CD4-positive, alpha-beta T cell (primary cell): ENCODE measurements at regions not wholly inside any gene's neighbourhood (a gene's known extent, or its start where the extent isn't known, plus 50 kb on each side); places are given as distances from the start of the nearest gene placed in this dataset.

Experiments used
- ATAC-seq: fragments of 200-7000 bp; cut with Tn5 transposase; one replicate; pipeline ENCODE4 v1.10.0; 2022; ENCODE audit warnings: mild to moderate bottlenecking; ENCODE audit not compliant: poor library complexity
- CTCF ChIA-PET: fragments of 350-600 bp; sonication (Branson Sonifier 250); formaldehyde crosslinking; loops from one replicate; lab custom pipeline; 2021; ENCODE audit warnings: antibody characterized with exemption, inconsistent platforms; lab: Charles Lee
- POLR2A ChIA-PET: fragments of 350-600 bp; sonication (Branson Sonifier 250); formaldehyde crosslinking; loops from one replicate; lab custom pipeline; 2021; ENCODE audit warnings: antibody characterized with exemption, inconsistent platforms; lab: Charles Lee
- DNase-seq, 14 experiments: peaks; one replicate each; pipeline ENCODE4 v3.0.0-alpha.2; 2013 to 2020; ENCODE audit warnings: mixed read lengths in 2 of 14
- H3K27ac ChIP-seq, 2 donors: one replicate each; pipeline versions ENCODE4 v1.5.1 to v1.7.0; 2013; ENCODE audit warnings: low read length in 2 of 2, low read depth in 1 of 2, mild to moderate bottlenecking in 1 of 2
- H3K27me3 ChIP-seq, 2 experiments: 1 replicate in 1 of 2; 2 replicates in 1 of 2; pipeline versions ENCODE4 v1.6.1 to v1.7.0; 2013; ENCODE audit warnings: low read length in 2 of 2, control low read depth in 1 of 2, mild to moderate bottlenecking in 1 of 2, moderate library complexity in 1 of 2; ENCODE audit not compliant: insufficient read depth in 2 of 2, control insufficient read depth in 1 of 2
- H3K36me3 ChIP-seq: one replicate; pipeline ENCODE4 v1.6.1; 2013; ENCODE audit warnings: low read length, control low read depth; ENCODE audit not compliant: insufficient read depth
- H3K4me1 ChIP-seq: one replicate; pipeline ENCODE4 v1.6.1; 2013; ENCODE audit warnings: low read length, control low read depth; ENCODE audit not compliant: insufficient read depth
- H3K4me3 ChIP-seq: one replicate; pipeline ENCODE4 v1.5.1; 2013; ENCODE audit warnings: mild to moderate bottlenecking, low read length, moderate library complexity
- H3K9me3 ChIP-seq, 2 experiments: 1 replicate in 1 of 2; 2 replicates in 1 of 2; pipeline versions ENCODE4 v1.6.1 to v1.7.0; 2013; ENCODE audit warnings: low read length in 2 of 2, mild to moderate bottlenecking in 2 of 2, control low read depth in 1 of 2, moderate library complexity in 1 of 2; ENCODE audit not compliant: control insufficient read depth in 1 of 2, insufficient read depth in 1 of 2
- H3K27ac Mint-ChIP-seq: one replicate; pipeline ENCODE4 v1.8.0; 2020; ENCODE audit warnings: mixed read lengths
- H3K27me3 Mint-ChIP-seq: one replicate; pipeline ENCODE4 v1.8.0; 2021; ENCODE audit warnings: mixed read lengths
- H3K36me3 Mint-ChIP-seq: one replicate; pipeline ENCODE4 v1.8.0; 2021; ENCODE audit warnings: low read depth, mixed read lengths
- H3K4me1 Mint-ChIP-seq: one replicate; pipeline ENCODE4 v1.8.0; 2021; ENCODE audit warnings: low read depth, mixed read lengths
- H3K4me3 Mint-ChIP-seq: one replicate; pipeline ENCODE4 v1.8.0; 2020; ENCODE audit warnings: mild to moderate bottlenecking, mixed read lengths
- H3K9me3 Mint-ChIP-seq: one replicate; pipeline ENCODE4 v1.8.0; 2020; ENCODE audit warnings: mixed read lengths
- CTCF ChIP-seq: fragments of 200-600 bp; IDR thresholded peaks from one replicate; pipeline ENCODE4 v1.8.0; 2022; ENCODE audit warnings: antibody characterized with exemption, mild to moderate bottlenecking
- intact Hi-C, 2 experiments: fragments of 100-400 bp; cut with DNase I in 1 of 2; cut with micrococcal nuclease in 1 of 2; formaldehyde crosslinking; loops; one replicate each; pipeline versions ENCODE4 v1.15.1 to v1.9.0; 2023 to 2025; cut with DNase I, micrococcal nuclease

DNA sequence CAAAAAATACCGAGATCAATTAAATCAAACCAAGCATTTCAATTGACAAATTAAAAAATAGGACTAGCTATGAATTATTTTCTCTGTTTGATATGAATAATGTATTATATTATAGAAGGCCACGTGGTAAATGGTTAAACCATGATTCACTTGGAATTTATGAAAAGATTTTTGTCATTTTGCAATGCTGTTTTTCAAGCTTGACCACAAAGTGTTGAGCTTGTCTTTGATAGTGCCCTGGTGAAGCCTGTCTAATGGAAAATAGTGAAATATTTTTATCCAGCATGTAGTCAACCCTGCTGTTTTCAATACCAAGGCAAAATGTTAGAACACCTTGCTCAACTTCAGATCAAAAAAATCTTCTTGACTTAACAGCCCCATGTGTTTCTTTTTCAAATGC lies 288.0 kb upstream of the PRMT6 start:
- TF ChIP-seq CTCF: no peak
- no peaks in the 10 kb centered on the region for H3K27me3 ChIP-seq
- H3K9me3 Mint-ChIP-seq: peaks cover 3% of the 10 kb centered on the region
- no peaks in the 10 kb centered on the region for H3K36me3 Mint-ChIP-seq
- no peaks in the 10 kb centered on the region for H3K36me3 ChIP-seq
- intact Hi-C loops: no loop called here
- H3K9me3 ChIP-seq: peaks cover 0 to 4% of the 10 kb centered on the region in 2 experiments
- H3K4me3 ChIP-seq: no peak overlapping the region
- POLR2A ChIA-PET: no interaction called here
- no peaks in the 10 kb centered on the region for H3K27me3 Mint-ChIP-seq
- H3K4me1 ChIP-seq: no peaks in the 10 kb centered on the region
- ATAC-seq: no peak
- H3K27ac Mint-ChIP-seq: no peak overlapping the region
- CTCF ChIA-PET: no interaction called here
- H3K4me3 Mint-ChIP-seq: no peak overlapping the region
- no peak overlapping the region for H3K27ac ChIP-seq
- no peak for DNase-seq
- no peaks in the 10 kb centered on the region for H3K4me1 Mint-ChIP-seq

DNA sequence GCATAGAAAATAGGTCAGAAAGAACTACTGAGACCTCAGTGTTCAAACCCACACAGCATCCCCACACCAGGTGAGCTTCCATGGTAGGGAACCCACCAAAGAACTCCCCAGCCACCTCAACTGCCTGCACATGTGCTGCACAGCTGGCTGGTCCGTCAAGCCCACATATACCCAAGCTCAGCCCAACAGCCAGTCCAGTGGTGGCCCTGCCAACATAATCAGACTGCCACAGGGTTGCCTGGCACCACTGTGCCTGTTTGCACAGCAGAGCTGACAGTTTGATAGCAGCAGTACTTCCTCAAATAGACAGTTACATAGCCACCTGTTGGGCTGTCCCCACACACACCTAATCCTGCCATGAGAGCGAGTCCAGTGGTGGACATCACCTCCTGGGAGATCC lies 283.3 kb upstream of the PRMT6 start:
- H3K27me3 ChIP-seq: no peaks in the 10 kb centered on the region
- POLR2A ChIA-PET: no interaction called here
- no peaks in the 10 kb centered on the region for H3K4me1 ChIP-seq
- peaks cover 0 to 4% of the 10 kb centered on the region in 2 experiments for H3K9me3 ChIP-seq
- no peak overlapping the region for H3K27ac ChIP-seq
- CTCF ChIA-PET: no interaction called here
- Mint-ChIP-seq H3K27ac (no peak overlapping the region), H3K27me3 (no peaks in the 10 kb centered on the region), H3K9me3 (peaks cover 15% of the 10 kb centered on the region), H3K36me3 (no peaks in the 10 kb centered on the region), H3K4me3 (no peak overlapping the region), H3K4me1 (no peaks in the 10 kb centered on the region)
- no peak for TF ChIP-seq CTCF
- no peak overlapping the region for H3K4me3 ChIP-seq
- H3K36me3 ChIP-seq: no peaks in the 10 kb centered on the region
- ATAC-seq (no peak), DNase-seq (peak in 1 of 14 experiments; percentile 2)
- intact Hi-C loops: no loop called here

GRCh38 chr1:106780066-106780465 lies 276.4 kb upstream of the PRMT6 start:
- H3K4me1 ChIP-seq: no peaks in the 10 kb centered on the region
- ATAC-seq: no peak
- no peak for TF ChIP-seq CTCF

More at GRCh38 chr1:106780066-106780465, 276.4 kb upstream of the PRMT6 start:
- Histone ChIP-seq H3K9me3 (no peaks in the 10 kb centered on the region), H3K27me3 (no peaks in the 10 kb centered on the region), H3K36me3 (no peaks in the 10 kb centered on the region), H3K27ac (no peak overlapping the region), H3K4me3 (no peak overlapping the region)
- POLR2A ChIA-PET: no interaction called here
- Mint-ChIP-seq H3K36me3 (no peaks in the 10 kb centered on the region), H3K4me1 (no peaks in the 10 kb centered on the region), H3K4me3 (no peak overlapping the region), H3K9me3 (peaks cover 13% of the 10 kb centered on the region), H3K27me3 (no peaks in the 10 kb centered on the region), H3K27ac (no peak overlapping the region)
- CTCF ChIA-PET: no interaction called here
- DNase-seq: no peak
- intact Hi-C loops: no loop called here
